Adrenal gland (tissue), 5 donors: ENCODE measurements at regions not wholly inside any gene's neighbourhood (a gene's known extent, or its start where the extent isn't known, plus 50 kb on each side); places are given as distances from the start of the nearest gene placed in this dataset.

Experiments
- CTCF ChIP-seq, 6 experiments: fragments of 450-650 bp in 4 of 6; fragments of 200-600 bp in 2 of 6; sonication (generic) in 1 of 6; IDR thresholded peaks; 1 replicate in 5 of 6; 2 replicates in 1 of 6; pipeline versions ENCODE4 v1.5.1 to v1.8.0; 2016 to 2021; ENCODE audit warnings: antibody characterized with exemption in 6 of 6, mild to moderate bottlenecking in 2 of 6, moderate library complexity in 1 of 6
- POLR2A ChIP-seq, 2 donors: fragments of 450-650 bp; IDR thresholded peaks; one replicate each; pipeline ENCODE4 v1.6.1; 2017; ENCODE audit warnings: antibody characterized with exemption in 2 of 2, mild to moderate bottlenecking in 2 of 2, moderate library complexity in 1 of 2
- donor health status: DM: no; HTN: no; CAD: no.

- TF ChIP-seq POLR2A (IDR thresholded peaks at IDR 0.05) = no peak
- TF ChIP-seq CTCF (IDR thresholded peaks at IDR 0.05) = no peak
Measured at GRCh38 chr4:138317175-138317748, 75.1 kb upstream of the SLC7A11 start.
